ENCODE measurements at regions not wholly inside any gene's neighbourhood (a gene's known extent, or its start where the extent isn't known, plus 50 kb on each side); places are given as distances from the start of the nearest gene placed in this dataset.

DNA sequence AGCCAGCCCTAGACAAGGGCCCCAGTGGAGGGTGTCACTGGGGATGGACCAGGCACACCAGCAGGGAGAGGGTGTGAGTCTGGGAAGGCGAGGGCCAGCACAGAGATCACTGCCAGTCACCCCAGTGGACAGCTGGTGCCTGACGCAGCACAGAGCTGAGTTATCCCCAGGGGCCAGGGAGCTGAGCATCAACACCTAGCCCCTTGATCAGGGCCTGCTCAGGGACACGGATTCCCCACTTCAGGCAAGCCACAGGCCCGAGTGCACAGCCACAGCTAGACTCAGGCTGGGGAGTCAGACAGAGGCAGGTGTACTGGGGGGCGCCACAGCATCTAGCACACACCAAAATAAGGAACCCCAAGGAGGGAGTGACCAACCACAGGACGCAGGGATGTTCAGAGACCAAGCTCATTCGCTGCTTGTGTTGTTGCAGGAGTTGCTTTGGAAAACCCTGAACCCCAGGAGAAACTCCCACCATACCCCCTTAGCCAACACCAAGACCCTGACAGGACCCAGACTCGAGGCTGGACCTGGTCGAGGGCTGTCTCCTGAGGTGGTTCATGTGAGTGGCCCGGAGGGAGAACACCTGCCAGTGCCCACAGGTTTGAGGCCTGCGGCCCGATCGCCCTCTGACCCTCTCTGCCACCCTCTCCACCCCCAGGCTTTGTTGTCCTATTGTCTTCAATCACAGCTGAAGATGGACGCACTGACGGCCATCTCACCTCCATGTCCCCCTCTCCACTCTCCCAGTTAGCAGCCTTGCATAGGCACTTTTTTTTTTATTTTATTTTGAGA, 146.8 kb downstream of the TPRA1 start:
- Histone ChIP-seq H4K8ac (ENCODE audit: low read depth, low read length) (no peak overlapping the region), H3K4ac (ENCODE audit: low read length) (no peak overlapping the region), H2BK120ac (ENCODE audit: low read depth, low read length) (peak overlapping the region; percentile 5), H3K79me1 (ENCODE audit: low read depth, low read length) (no peaks in the 10 kb centered on the region), H4K91ac (ENCODE audit: low read depth, low read length, poor library complexity) (no peak overlapping the region), H3K14ac (ENCODE audit: low read length) (no peak overlapping the region), H2AK5ac (ENCODE audit: low read depth, low read length) (no peak overlapping the region), H3K4me3 (ENCODE audit: low read length in 2 of 2) (no peak overlapping the region), H3K27ac (replicated peaks; ENCODE audit: low read length) (no peak overlapping the region), H2AFZ (ENCODE audit: low read length) (peak overlapping the region; percentile 11), H2BK12ac (ENCODE audit: low read length) (no peak overlapping the region), H3K23ac (ENCODE audit: low read depth, low read length, poor library complexity) (peak overlapping the region; percentile 20), H3K4me2 (ENCODE audit: insufficient read depth, low read length, poor library complexity, severe bottlenecking) (no peak overlapping the region), H2BK5ac (ENCODE audit: low read length) (peak overlapping the region; percentile 85), H3K9ac (ENCODE audit: low read depth, low read length, poor library complexity) (no peak overlapping the region), H3K36me3 (replicated peaks in 1 of 2; ENCODE audit: control insufficient read depth in 2 of 2, insufficient read depth in 2 of 2, low read length in 2 of 2) (no peaks in the 10 kb centered on the region), H3K9me3 (replicated peaks in 1 of 2; ENCODE audit: control insufficient read depth in 2 of 2, insufficient read depth in 1 of 2, low read depth in 1 of 2, low read length in 2 of 2) (no peaks in the 10 kb centered on the region), H3K4me1 (ENCODE audit: control insufficient read depth in 2 of 2, insufficient read depth in 1 of 2, low read depth in 1 of 2, low read length in 2 of 2) (peaks cover 0 to 3% of the 10 kb centered on the region in 2 donors), H3K27me3 (ENCODE audit: control insufficient read depth in 3 of 3, insufficient read depth in 3 of 3, low read depth in 1 of 3, low read length in 3 of 3) (no peaks in the 10 kb centered on the region), H2BK15ac (ENCODE audit: low read length) (no peak overlapping the region), H3K18ac (ENCODE audit: low read length) (peak overlapping the region; percentile 81)
- no CpG with 5 or more reads among the region's 15 CpGs for WGBS, 2 donors (ENCODE audit: extremely low coverage in 2 of 2, insufficient read length in 2 of 2, insufficient replicate concordance in 1 of 2)
- no peak for DNase-seq (ENCODE audit: low spot score)

DNA sequence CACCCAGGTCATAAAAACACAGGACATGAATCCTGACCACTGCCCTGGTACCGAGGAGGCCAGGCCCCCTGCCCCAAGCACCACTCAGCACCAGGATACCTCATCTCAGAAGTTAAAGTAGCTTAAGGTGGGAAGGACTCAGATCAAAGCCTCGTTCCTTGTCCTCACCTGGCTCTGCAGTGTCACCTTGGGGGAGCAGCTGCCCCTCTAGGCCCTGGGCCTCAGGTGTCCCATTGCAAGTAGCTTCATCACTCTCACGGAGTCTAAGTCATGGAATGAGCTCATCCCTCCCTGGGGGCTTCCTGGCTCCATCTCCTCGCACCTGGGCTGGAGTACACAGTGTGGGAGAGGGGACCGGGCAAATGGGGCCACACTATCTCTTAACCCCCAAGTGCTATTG, 148.0 kb downstream of the TPRA1 start:
- Histone ChIP-seq H2BK5ac (ENCODE audit: low read length) (no peak overlapping the region), H3K27ac (replicated peaks; ENCODE audit: low read length) (no peak overlapping the region), H2AFZ (ENCODE audit: low read length) (no peak overlapping the region), H3K36me3 (replicated peaks in 1 of 2; ENCODE audit: control insufficient read depth in 2 of 2, insufficient read depth in 2 of 2, low read length in 2 of 2) (no peaks in the 10 kb centered on the region), H3K79me1 (ENCODE audit: low read depth, low read length) (no peaks in the 10 kb centered on the region), H2BK12ac (ENCODE audit: low read length) (no peak overlapping the region), H3K14ac (ENCODE audit: low read length) (peak overlapping the region; percentile 23), H2AK5ac (ENCODE audit: low read depth, low read length) (peak overlapping the region; percentile 67), H3K4me2 (ENCODE audit: insufficient read depth, low read length, poor library complexity, severe bottlenecking) (no peak overlapping the region), H3K4me3 (ENCODE audit: low read length in 2 of 2) (peak overlapping the region in 1 of 2 donors; percentile 7), H4K8ac (ENCODE audit: low read depth, low read length) (no peak overlapping the region), H3K4me1 (ENCODE audit: control insufficient read depth in 2 of 2, insufficient read depth in 1 of 2, low read depth in 1 of 2, low read length in 2 of 2) (no peaks in the 10 kb centered on the region), H3K9ac (ENCODE audit: low read depth, low read length, poor library complexity) (no peak overlapping the region), H2BK120ac (ENCODE audit: low read depth, low read length) (no peak overlapping the region), H3K9me3 (replicated peaks in 1 of 2; ENCODE audit: control insufficient read depth in 2 of 2, insufficient read depth in 1 of 2, low read depth in 1 of 2, low read length in 2 of 2) (no peaks in the 10 kb centered on the region), H3K4ac (ENCODE audit: low read length) (no peak overlapping the region), H3K18ac (ENCODE audit: low read length) (peak overlapping the region; percentile 36), H4K91ac (ENCODE audit: low read depth, low read length, poor library complexity) (no peak overlapping the region), H2BK15ac (ENCODE audit: low read length) (no peak overlapping the region), H3K23ac (ENCODE audit: low read depth, low read length, poor library complexity) (no peak overlapping the region), H3K27me3 (ENCODE audit: control insufficient read depth in 3 of 3, insufficient read depth in 3 of 3, low read depth in 1 of 3, low read length in 3 of 3) (no peaks in the 10 kb centered on the region)
- no peak for DNase-seq (ENCODE audit: low spot score)
- no CpG with 5 or more reads among the region's 5 CpGs for WGBS, 2 donors (ENCODE audit: extremely low coverage in 2 of 2, insufficient read length in 2 of 2, insufficient replicate concordance in 1 of 2)

DNA sequence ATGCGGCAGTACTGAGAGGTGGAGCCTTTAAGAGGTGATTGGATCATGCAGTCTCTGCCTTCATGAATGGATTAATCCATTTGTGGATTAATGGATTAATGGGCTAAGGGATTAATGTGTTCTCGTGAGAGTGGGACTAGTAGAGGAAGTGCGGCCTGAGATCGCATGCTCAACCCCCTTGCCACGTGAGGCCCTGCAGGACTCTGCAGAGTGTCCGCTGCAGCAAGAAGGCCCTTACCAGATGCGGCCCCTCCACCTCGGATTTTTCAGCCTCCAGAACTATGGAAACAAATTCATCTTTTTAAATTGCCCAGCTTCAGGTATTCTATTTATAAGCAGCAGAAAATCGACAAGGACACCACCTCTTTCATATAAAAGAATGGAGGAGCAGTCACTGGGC, 148.8 kb downstream of the TPRA1 start:
- no peak overlapping the region for H2BK5ac ChIP-seq (ENCODE audit: low read length)
- H3K4me1 ChIP-seq (ENCODE audit: control insufficient read depth in 2 of 2, insufficient read depth in 1 of 2, low read depth in 1 of 2, low read length in 2 of 2) = no peaks in the 10 kb centered on the region
- H3K79me1 ChIP-seq (ENCODE audit: low read depth, low read length) = no peaks in the 10 kb centered on the region
- H4K8ac ChIP-seq (ENCODE audit: low read depth, low read length) = no peak overlapping the region
- no peak overlapping the region for H3K18ac ChIP-seq (ENCODE audit: low read length)
- H2AFZ ChIP-seq (ENCODE audit: low read length) = no peak overlapping the region
- WGBS, 2 donors (ENCODE audit: extremely low coverage in 2 of 2, insufficient read length in 2 of 2, insufficient replicate concordance in 1 of 2) = no CpG with 5 or more reads among the region's 9 CpGs
- no peak overlapping the region for H3K23ac ChIP-seq (ENCODE audit: low read depth, low read length, poor library complexity)
- H3K27me3 ChIP-seq (ENCODE audit: control insufficient read depth in 3 of 3, insufficient read depth in 3 of 3, low read depth in 1 of 3, low read length in 3 of 3) = no peaks in the 10 kb centered on the region
- H3K9me3 ChIP-seq (replicated peaks in 1 of 2; ENCODE audit: control insufficient read depth in 2 of 2, insufficient read depth in 1 of 2, low read depth in 1 of 2, low read length in 2 of 2) = no peaks in the 10 kb centered on the region
- H3K14ac ChIP-seq (ENCODE audit: low read length) = no peak overlapping the region
- DNase-seq (ENCODE audit: low spot score) = no peak
- no peak overlapping the region for H2BK15ac ChIP-seq (ENCODE audit: low read length)
- H2BK120ac ChIP-seq (ENCODE audit: low read depth, low read length) = no peak overlapping the region
- no peak overlapping the region for H3K4me3 ChIP-seq (ENCODE audit: low read length in 2 of 2)
- no peak overlapping the region for H2BK12ac ChIP-seq (ENCODE audit: low read length)
- H3K27ac ChIP-seq (replicated peaks; ENCODE audit: low read length) = no peak overlapping the region
- no peak overlapping the region for H3K9ac ChIP-seq (ENCODE audit: low read depth, low read length, poor library complexity)
- H3K36me3 ChIP-seq (replicated peaks in 1 of 2; ENCODE audit: control insufficient read depth in 2 of 2, insufficient read depth in 2 of 2, low read length in 2 of 2) = no peaks in the 10 kb centered on the region
- no peak overlapping the region for H4K91ac ChIP-seq (ENCODE audit: low read depth, low read length, poor library complexity)
- no peak overlapping the region for H3K4me2 ChIP-seq (ENCODE audit: insufficient read depth, low read length, poor library complexity, severe bottlenecking)
- H2AK5ac ChIP-seq (ENCODE audit: low read depth, low read length) = no peak overlapping the region
- no peak overlapping the region for H3K4ac ChIP-seq (ENCODE audit: low read length)

DNA sequence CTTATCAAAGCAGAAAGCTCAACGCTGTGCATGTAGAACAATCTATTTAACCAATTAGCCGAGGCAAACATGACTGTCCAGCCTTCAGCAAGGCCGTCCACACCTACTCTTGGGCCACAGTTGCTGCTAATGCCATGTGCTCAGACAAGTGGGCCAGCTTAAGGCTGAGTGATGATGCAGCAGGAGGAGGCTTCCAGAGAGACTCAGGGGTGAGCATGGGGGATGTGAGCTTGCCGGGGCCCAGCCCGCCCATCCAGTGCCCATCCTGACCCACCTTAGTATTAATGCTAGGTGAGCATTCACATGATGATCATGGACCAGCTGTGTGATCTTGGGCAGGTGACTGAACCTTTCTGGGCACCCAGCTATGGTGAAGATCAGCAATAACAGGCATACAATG, 150.1 kb downstream of the TPRA1 start:
- no peaks in the 10 kb centered on the region for H3K9me3 ChIP-seq (replicated peaks in 1 of 2; ENCODE audit: control insufficient read depth in 2 of 2, insufficient read depth in 1 of 2, low read depth in 1 of 2, low read length in 2 of 2)
- no peaks in the 10 kb centered on the region for H3K4me1 ChIP-seq (ENCODE audit: control insufficient read depth in 2 of 2, insufficient read depth in 1 of 2, low read depth in 1 of 2, low read length in 2 of 2)
- no peak overlapping the region for H2BK15ac ChIP-seq (ENCODE audit: low read length)
- no peaks in the 10 kb centered on the region for H3K27me3 ChIP-seq (ENCODE audit: control insufficient read depth in 3 of 3, insufficient read depth in 3 of 3, low read depth in 1 of 3, low read length in 3 of 3)
- H3K79me1 ChIP-seq (ENCODE audit: low read depth, low read length) = no peaks in the 10 kb centered on the region
- H3K23ac ChIP-seq (ENCODE audit: low read depth, low read length, poor library complexity) = no peak overlapping the region
- H3K4me3 ChIP-seq (ENCODE audit: low read length in 2 of 2) = no peak overlapping the region
- H4K8ac ChIP-seq (ENCODE audit: low read depth, low read length) = no peak overlapping the region
- no peak overlapping the region for H3K14ac ChIP-seq (ENCODE audit: low read length)
- H3K27ac ChIP-seq (replicated peaks; ENCODE audit: low read length) = no peak overlapping the region
- no peak overlapping the region for H2BK12ac ChIP-seq (ENCODE audit: low read length)
- no peak overlapping the region for H2AFZ ChIP-seq (ENCODE audit: low read length)
- no peak overlapping the region for H4K91ac ChIP-seq (ENCODE audit: low read depth, low read length, poor library complexity)
- no peak overlapping the region for H3K4me2 ChIP-seq (ENCODE audit: insufficient read depth, low read length, poor library complexity, severe bottlenecking)
- no peak overlapping the region for H3K4ac ChIP-seq (ENCODE audit: low read length)
- no peak overlapping the region for H3K9ac ChIP-seq (ENCODE audit: low read depth, low read length, poor library complexity)
- no CpG with 5 or more reads among the region's 5 CpGs for WGBS, 2 donors (ENCODE audit: extremely low coverage in 2 of 2, insufficient read length in 2 of 2, insufficient replicate concordance in 1 of 2)
- H2BK5ac ChIP-seq (ENCODE audit: low read length) = no peak overlapping the region
- H2BK120ac ChIP-seq (ENCODE audit: low read depth, low read length) = no peak overlapping the region
- no peaks in the 10 kb centered on the region for H3K36me3 ChIP-seq (replicated peaks in 1 of 2; ENCODE audit: control insufficient read depth in 2 of 2, insufficient read depth in 2 of 2, low read length in 2 of 2)
- H3K18ac ChIP-seq (ENCODE audit: low read length) = peak overlapping the region; percentile 62
- DNase-seq (ENCODE audit: low spot score) = no peak
- no peak overlapping the region for H2AK5ac ChIP-seq (ENCODE audit: low read depth, low read length)

Data from neuronal stem cell (in vitro differentiated cells).